Fibroblast of pulmonary artery (primary cell): ENCODE measurements at regions not wholly inside any gene's neighbourhood (a gene's known extent, or its start where the extent isn't known, plus 50 kb on each side); places are given as distances from the start of the nearest gene placed in this dataset.

Experiments
- DNase-seq: peaks from one replicate; pipeline ENCODE4 v3.0.0-alpha.2; 2010; ENCODE audit warnings: low read depth
- H3K4me3 ChIP-seq: replicated peaks from 2 replicates; pipeline ENCODE4 v1.5.1; 2011; ENCODE audit warnings: low read depth, mild to moderate bottlenecking, control low read depth, low read length, moderate library complexity
- CTCF ChIP-seq: IDR thresholded peaks from 2 replicates; pipeline ENCODE4 v1.5.1; 2011; ENCODE audit warnings: mild to moderate bottlenecking, control low read depth, low read length, inconsistent platforms; ENCODE audit errors: missing control alignments

GRCh38 chr2:177064422-177064821 is 148.2 kb upstream of the HNRNPA3 start:
- no peak for DNase-seq
- no peak overlapping the region for H3K4me3 ChIP-seq
- no peak for TF ChIP-seq CTCF

GRCh38 chr2:177068967-177069366 is 143.6 kb upstream of the HNRNPA3 start:
- H3K4me3 ChIP-seq, result no peak overlapping the region
- no peak for DNase-seq
- TF ChIP-seq CTCF, result no peak

GRCh38 chr2:177072090-177072489 is 140.5 kb upstream of the HNRNPA3 start:
- peak; percentile 1 for DNase-seq
- H3K4me3 ChIP-seq, result no peak overlapping the region
- TF ChIP-seq CTCF, result no peak

GRCh38 chr2:177073611-177074010 is 139.0 kb upstream of the HNRNPA3 start:
- TF ChIP-seq CTCF, result no peak
- H3K4me3 ChIP-seq, result no peak overlapping the region
- DNase-seq, result no peak

- TF ChIP-seq CTCF, result no peak
- H3K4me3 ChIP-seq, result no peak overlapping the region
- DNase-seq, result no peak
Measured at GRCh38 chr2:177074099-177074710, 138.4 kb upstream of the HNRNPA3 start.

GRCh38 chr2:177075254-177075653 is 137.3 kb upstream of the HNRNPA3 start:
- DNase-seq, result no peak
- no peak overlapping the region for H3K4me3 ChIP-seq
- no peak for TF ChIP-seq CTCF

GRCh38 chr2:177076636-177077179 is 135.9 kb upstream of the HNRNPA3 start:
- no peak for DNase-seq
- TF ChIP-seq CTCF, result no peak
- H3K4me3 ChIP-seq, result no peak overlapping the region
